ENCODE measurements at regions not wholly inside any gene's neighbourhood (a gene's known extent, or its start where the extent isn't known, plus 50 kb on each side); places are given as distances from the start of the nearest gene placed in this dataset.
"Not testable (repeated sequence)": the region's sequence is repeated elsewhere in the genome, so short reads cannot be mapped to it uniquely, and the experiment has no call there.

GRCh38 chr9:110030632-110031031 is 177.3 kb downstream of the C9orf152 start:
- H3K27ac ChIP-seq (ENCODE audit: low read depth in 2 of 2, low read length in 2 of 2), result no peak overlapping the region
- H3K4me1 ChIP-seq (ENCODE audit: control insufficient read depth in 2 of 3, insufficient read depth in 2 of 3, low read depth in 1 of 3, low read length in 3 of 3), result peaks cover 0 to 17% (median 10%) of the 10 kb centered on the region in 3 donors
- H3K4me3 ChIP-seq (ENCODE audit: low read length in 3 of 3), result no peak overlapping the region
- no peaks in the 10 kb centered on the region for H3K36me3 ChIP-seq (ENCODE audit: control insufficient read depth in 2 of 3, insufficient read depth in 3 of 3, low read length in 3 of 3)
- intact Hi-C loops (cut with DNase I), result no loop called here
- no peaks in the 10 kb centered on the region for H3K27me3 ChIP-seq (ENCODE audit: control insufficient read depth, insufficient read depth, low read length)
- DNase-seq, result no peak
- TF ChIP-seq CTCF (IDR thresholded peaks at IDR 0.05; ENCODE audit: borderline replicate concordance, extremely low read depth, insufficient read depth), result no peak
- H3K9ac ChIP-seq (ENCODE audit: low read length in 3 of 3), result no peak overlapping the region
- H3K9me3 ChIP-seq (ENCODE audit: control insufficient read depth in 2 of 3, insufficient read depth in 1 of 3, low read length in 3 of 3), result no peaks in the 10 kb centered on the region
- no peak for FAIRE-seq

- no peak for FAIRE-seq
These were observed 176.3 kb downstream of the C9orf152 start for GRCh38 chr9:110031511-110032173.

GRCh38 chr9:110032532-110032931 is 175.4 kb downstream of the C9orf152 start:
- FAIRE-seq; DNase-seq; H3K36me3 ChIP-seq (ENCODE audit: control insufficient read depth in 2 of 3, insufficient read depth in 3 of 3, low read length in 3 of 3); H3K27ac ChIP-seq (ENCODE audit: low read depth in 2 of 2, low read length in 2 of 2); intact Hi-C loops (cut with DNase I); H3K27me3 ChIP-seq (ENCODE audit: control insufficient read depth, insufficient read depth, low read length); H3K4me3 ChIP-seq (ENCODE audit: low read length in 3 of 3); H3K9ac ChIP-seq (ENCODE audit: low read length in 3 of 3); H3K9me3 ChIP-seq (ENCODE audit: control insufficient read depth in 2 of 3, insufficient read depth in 1 of 3, low read length in 3 of 3): not testable (repeated sequence)
- peaks cover 0 to 12% (median 8%) of the 10 kb centered on the region in 3 donors for H3K4me1 ChIP-seq (ENCODE audit: control insufficient read depth in 2 of 3, insufficient read depth in 2 of 3, low read depth in 1 of 3, low read length in 3 of 3)

More at GRCh38 chr9:110031511-110032173, 176.3 kb downstream of the C9orf152 start:
- Histone ChIP-seq H3K4me1 (ENCODE audit: control insufficient read depth in 2 of 3, insufficient read depth in 2 of 3, low read depth in 1 of 3, low read length in 3 of 3) (peaks cover 0 to 17% (median 10%) of the 10 kb centered on the region in 3 donors), H3K9ac (ENCODE audit: low read length in 3 of 3) (no peak overlapping the region), H3K9me3 (ENCODE audit: control insufficient read depth in 2 of 3, insufficient read depth in 1 of 3, low read length in 3 of 3) (no peaks in the 10 kb centered on the region), H3K27me3 (ENCODE audit: control insufficient read depth, insufficient read depth, low read length) (no peaks in the 10 kb centered on the region), H3K4me3 (ENCODE audit: low read length in 3 of 3) (no peak overlapping the region), H3K27ac (ENCODE audit: low read depth in 2 of 2, low read length in 2 of 2) (no peak overlapping the region), H3K36me3 (ENCODE audit: control insufficient read depth in 2 of 3, insufficient read depth in 3 of 3, low read length in 3 of 3) (no peaks in the 10 kb centered on the region)
- no peak for TF ChIP-seq CTCF (IDR thresholded peaks at IDR 0.05; ENCODE audit: borderline replicate concordance, extremely low read depth, insufficient read depth)
- DNase-seq, result no peak
- intact Hi-C loops (cut with DNase I), result no loop called here

GRCh38 chr9:110033869-110034268 is 174.1 kb downstream of the C9orf152 start:
- intact Hi-C loops (cut with DNase I), result no loop called here
- no peak for FAIRE-seq
- DNase-seq, result no peak

More at GRCh38 chr9:110033869-110034268, 174.1 kb downstream of the C9orf152 start:
- peaks cover 0 to 13% (median 5%) of the 10 kb centered on the region in 3 donors for H3K4me1 ChIP-seq (ENCODE audit: control insufficient read depth in 2 of 3, insufficient read depth in 2 of 3, low read depth in 1 of 3, low read length in 3 of 3)
- no peaks in the 10 kb centered on the region for H3K36me3 ChIP-seq (ENCODE audit: control insufficient read depth in 2 of 3, insufficient read depth in 3 of 3, low read length in 3 of 3)
- H3K4me3 ChIP-seq (ENCODE audit: low read length in 3 of 3), result no peak overlapping the region
- H3K9ac ChIP-seq (ENCODE audit: low read length in 3 of 3), result no peak overlapping the region
- no peak for TF ChIP-seq CTCF (IDR thresholded peaks at IDR 0.05; ENCODE audit: borderline replicate concordance, extremely low read depth, insufficient read depth)
- H3K9me3 ChIP-seq (ENCODE audit: control insufficient read depth in 2 of 3, insufficient read depth in 1 of 3, low read length in 3 of 3), result no peaks in the 10 kb centered on the region
- no peaks in the 10 kb centered on the region for H3K27me3 ChIP-seq (ENCODE audit: control insufficient read depth, insufficient read depth, low read length)
- no peak overlapping the region for H3K27ac ChIP-seq (ENCODE audit: low read depth in 2 of 2, low read length in 2 of 2)

Data from kidney (tissue), 13 donors.